HG03575 (cell line): ENCODE measurements at regions not wholly inside any gene's neighbourhood (a gene's known extent, or its start where the extent isn't known, plus 50 kb on each side); places are given as distances from the start of the nearest gene placed in this dataset.
"Not testable (repeated sequence)": the region's sequence is repeated elsewhere in the genome, so short reads cannot be mapped to it uniquely, and the experiment has no call there.

ENCODE experiments used
- ATAC-seq: cut with Tn5 transposase; IDR thresholded peaks from one replicate; pipeline ENCODE4 v1.9.1; 2021; ENCODE audit not compliant: unreplicated experiment, insufficient number of reproducible peaks, low FRiP score; ENCODE audit errors: extremely low read depth

GRCh38 chr5:28850320-28850921 is 1812.0 kb upstream of the CDH9 start:
- ATAC-seq, result no peak

DNA sequence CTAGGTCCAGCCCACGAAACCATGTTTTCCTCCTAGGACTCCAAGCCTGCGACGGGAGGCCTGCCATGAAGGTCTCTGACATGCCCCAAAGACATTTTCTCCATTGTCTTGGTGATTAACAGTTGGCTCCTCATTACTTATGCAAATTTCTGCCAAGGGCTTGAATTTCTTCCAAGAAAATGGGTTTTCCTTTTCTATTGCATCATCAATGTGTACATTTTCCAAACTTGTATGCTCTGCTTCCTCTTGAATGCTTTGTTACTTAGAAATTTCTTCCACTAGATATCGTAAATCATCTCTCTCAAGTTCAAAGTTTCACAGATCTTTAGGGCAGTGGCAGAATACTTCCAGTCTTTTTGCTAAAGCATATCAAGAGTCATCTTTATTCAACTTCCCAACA is 1792.7 kb upstream of the CDH9 start:
- no peak for ATAC-seq

- no peak for ATAC-seq
Measured at GRCh38 chr5:28823231-28823630, 1784.8 kb upstream of the CDH9 start.

GRCh38 chr5:28822071-28822470 is 1783.7 kb upstream of the CDH9 start:
- ATAC-seq, result no peak

GRCh38 chr5:28810751-28811136 is 1772.4 kb upstream of the CDH9 start:
- ATAC-seq, result no peak

DNA sequence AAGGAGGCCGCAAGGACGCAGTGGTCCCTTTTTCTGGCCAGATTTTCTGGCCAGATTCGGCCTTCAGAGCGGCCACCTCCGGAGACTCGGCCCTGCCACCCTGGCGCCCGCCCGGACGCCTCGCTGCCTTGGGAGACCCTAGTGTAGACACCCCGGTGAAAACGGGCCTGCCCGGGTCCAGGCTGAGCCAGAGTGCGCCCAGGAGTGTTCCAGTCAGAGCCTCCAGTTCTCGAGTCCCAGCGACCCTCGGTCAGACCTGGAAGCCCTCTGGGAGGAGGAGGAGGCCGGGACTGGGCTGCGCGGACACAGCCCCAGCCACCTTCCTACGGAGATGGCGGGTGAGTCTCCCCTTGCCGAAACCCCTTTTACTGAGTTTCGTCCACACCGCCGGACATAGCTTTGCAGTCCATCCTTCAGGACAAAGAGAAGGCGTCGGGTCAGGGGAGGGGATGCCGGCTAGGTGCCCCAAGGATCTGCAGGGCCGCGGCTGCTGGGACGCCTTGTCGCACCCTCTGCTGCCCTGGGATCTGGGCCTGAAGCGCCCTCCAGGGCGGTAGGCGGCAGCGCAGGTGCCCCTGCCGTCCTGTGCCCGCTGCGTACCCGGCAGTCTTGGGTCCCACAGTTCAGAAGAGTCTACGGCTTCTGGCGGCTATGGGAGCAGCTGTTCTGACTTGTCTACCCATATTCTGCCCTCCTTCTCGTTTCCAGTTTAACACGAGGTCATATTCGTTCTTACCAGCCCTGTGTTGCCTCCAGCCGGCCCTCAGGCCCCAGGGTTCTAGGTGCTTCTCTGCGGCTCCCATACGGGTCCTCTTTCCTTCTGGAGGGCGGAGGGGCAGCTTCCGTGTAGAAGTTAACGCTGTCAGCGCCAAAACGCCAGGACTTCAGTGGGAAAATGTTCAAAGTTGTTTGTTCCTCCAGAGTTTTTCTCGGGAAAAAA is 1771.7 kb upstream of the CDH9 start:
- no peak for ATAC-seq

- no peak for ATAC-seq
Measured at GRCh38 chr5:28808967-28809810, 1770.8 kb upstream of the CDH9 start.

- ATAC-seq, result no peak
Measured at GRCh38 chr5:28807195-28807729, 1768.9 kb upstream of the CDH9 start.

GRCh38 chr5:28799035-28799434 is 1760.6 kb upstream of the CDH9 start:
- not testable (repeated sequence) for ATAC-seq

DNA sequence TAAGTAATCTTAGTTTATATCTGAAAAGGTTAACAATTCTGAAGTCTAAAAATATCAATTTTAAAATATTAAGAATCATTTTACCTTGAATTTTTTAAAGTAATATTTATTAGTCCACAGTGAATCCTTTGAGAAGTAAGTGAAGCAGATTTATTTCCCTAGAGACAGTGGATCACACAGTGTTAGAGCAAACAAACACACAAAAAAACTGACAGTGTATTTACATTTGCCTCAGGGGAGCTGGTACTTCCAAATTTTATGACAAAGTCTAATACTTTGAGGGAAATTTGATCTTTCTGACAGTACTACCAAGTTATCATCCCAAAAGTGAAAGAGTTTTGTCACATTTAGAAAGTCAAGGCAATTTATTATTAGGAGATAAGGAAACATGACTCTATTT is 1750.6 kb upstream of the CDH9 start:
- ATAC-seq, result no peak

DNA sequence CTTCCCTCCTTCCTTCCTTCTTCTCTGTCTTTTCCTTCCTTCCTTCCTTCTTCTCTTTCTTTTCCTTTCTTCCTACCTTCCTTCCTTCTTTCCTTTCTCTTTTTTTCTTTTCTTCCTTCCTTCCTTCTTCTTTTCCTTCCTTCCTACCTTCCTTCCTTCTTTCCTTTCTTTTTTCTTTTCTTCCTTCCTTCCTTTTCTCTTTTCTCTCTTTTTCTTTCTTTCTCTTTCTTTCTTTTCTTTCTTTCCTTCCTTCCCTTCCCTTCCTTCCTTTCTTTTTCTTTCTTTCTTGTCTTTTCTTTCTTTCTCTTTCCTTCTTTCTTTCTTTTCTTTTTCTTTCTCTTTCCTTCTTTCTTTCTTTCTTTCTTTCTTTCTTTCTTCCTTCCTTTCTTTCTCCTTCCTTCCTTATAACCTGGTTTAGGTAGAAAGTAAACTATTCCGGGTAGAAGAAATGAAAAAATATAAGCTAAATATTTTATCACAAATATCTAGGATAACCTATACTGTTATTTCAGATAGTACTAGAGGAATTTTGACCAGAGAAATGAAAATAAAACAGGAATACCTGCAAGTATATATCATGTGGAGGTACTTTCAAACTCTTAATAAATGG is 1741.8 kb upstream of the CDH9 start:
- no peak for ATAC-seq

GRCh38 chr5:28779161-28779754 is 1740.9 kb upstream of the CDH9 start:
- ATAC-seq, result no peak

GRCh38 chr5:28770307-28770706 is 1731.9 kb upstream of the CDH9 start:
- no peak for ATAC-seq

- ATAC-seq, result no peak
Measured at GRCh38 chr5:28766565-28767158, 1728.3 kb upstream of the CDH9 start.

DNA sequence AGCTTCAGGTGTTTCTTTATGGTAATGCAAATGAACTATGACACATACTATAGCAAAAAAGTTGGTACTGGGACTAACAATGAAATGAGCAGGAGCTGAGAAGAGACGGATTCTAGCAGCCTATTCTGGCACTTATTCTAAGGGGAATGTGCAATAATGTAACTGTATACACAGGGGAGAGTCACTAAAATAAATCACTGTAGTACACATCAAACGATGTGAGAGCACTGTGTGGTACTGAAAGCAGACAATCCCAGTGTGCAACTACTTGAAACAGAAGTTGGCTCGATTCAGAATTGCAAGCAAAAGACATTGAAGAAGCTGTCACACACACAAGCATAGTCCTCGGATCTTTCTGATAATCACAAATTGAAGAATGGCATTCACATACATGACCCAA is 1713.0 kb upstream of the CDH9 start:
- ATAC-seq, result no peak

DNA sequence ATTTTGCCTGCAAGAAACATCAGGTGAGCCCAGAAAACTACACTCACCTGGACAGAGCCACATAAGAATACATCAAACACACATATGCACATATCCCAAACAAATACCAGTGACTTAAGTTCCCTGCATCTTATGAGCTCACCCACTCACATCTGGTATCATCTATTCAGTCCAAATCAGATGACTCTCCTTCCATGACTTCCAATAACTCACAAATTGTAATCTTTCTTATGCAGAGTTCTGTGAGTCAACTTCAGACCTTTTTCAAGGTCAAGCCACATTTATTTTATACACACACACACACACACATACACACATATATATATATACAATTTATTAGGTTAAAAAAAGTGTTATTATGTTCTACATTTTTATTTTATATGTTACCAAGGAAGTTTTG is 1711.9 kb upstream of the CDH9 start:
- no peak for ATAC-seq

GRCh38 chr5:28748446-28748845 is 1710.1 kb upstream of the CDH9 start:
- no peak for ATAC-seq

DNA sequence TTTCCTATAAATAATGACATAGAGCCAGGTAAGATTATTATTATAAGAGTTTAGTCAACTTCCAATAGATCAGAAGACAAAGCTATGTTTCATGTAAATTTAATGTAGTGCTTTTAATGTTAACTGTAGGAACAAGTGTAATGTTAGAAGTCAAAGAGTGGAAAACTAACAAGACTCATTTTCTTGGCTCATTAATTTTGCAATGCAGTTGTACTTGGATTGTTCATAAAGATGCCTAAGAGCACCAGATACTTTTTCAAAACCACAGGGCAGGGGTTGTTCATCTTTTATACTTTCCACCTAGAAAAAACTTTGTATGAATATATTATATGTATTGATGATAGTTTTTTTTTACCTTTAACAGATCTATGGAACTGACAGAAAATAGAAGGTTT is 1705.3 kb upstream of the CDH9 start:
- ATAC-seq, result no peak
